PC-9 (cell line): ENCODE measurements at regions not wholly inside any gene's neighbourhood (a gene's known extent, or its start where the extent isn't known, plus 50 kb on each side); places are given as distances from the start of the nearest gene placed in this dataset.

Source experiments
- EZH2 ChIP-seq: fragments of 200-600 bp; sonication (generic); IDR thresholded peaks from 2 replicates; pipeline ENCODE4 v1.8.0; 2017; ENCODE audit warnings: antibody characterized with exemption, low read depth
- TF ChIP-seq, protein P1 (sequence below): fragments of 200-600 bp; sonication (generic); conservative IDR thresholded peaks from 2 replicates; pipeline ENCODE4 v1.6.1; 2017; ENCODE audit warnings: mixed run types, antibody characterized with exemption, mild to moderate bottlenecking, moderate library complexity

DNA sequence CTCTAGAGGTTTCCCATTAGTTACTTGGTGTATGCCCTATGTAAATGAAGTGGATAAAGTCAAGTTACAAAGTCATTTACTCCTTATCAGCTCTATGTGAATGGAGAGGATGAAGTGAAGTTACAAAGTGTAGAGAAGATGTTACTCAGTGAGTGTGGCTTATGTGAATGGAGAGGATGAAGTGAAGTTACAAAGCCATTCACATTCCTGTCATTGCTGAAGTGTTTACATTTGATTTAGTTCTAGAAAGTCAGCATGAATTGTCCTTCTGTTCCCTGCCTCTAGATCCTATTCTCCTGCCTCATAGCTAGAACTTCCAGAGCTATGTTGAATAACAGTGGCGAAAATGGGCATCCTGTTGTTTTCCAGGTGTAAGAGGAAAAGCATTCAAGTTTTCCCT, 880.1 kb downstream of the DNAJB9 start:
- TF ChIP-seq, protein P1, sequence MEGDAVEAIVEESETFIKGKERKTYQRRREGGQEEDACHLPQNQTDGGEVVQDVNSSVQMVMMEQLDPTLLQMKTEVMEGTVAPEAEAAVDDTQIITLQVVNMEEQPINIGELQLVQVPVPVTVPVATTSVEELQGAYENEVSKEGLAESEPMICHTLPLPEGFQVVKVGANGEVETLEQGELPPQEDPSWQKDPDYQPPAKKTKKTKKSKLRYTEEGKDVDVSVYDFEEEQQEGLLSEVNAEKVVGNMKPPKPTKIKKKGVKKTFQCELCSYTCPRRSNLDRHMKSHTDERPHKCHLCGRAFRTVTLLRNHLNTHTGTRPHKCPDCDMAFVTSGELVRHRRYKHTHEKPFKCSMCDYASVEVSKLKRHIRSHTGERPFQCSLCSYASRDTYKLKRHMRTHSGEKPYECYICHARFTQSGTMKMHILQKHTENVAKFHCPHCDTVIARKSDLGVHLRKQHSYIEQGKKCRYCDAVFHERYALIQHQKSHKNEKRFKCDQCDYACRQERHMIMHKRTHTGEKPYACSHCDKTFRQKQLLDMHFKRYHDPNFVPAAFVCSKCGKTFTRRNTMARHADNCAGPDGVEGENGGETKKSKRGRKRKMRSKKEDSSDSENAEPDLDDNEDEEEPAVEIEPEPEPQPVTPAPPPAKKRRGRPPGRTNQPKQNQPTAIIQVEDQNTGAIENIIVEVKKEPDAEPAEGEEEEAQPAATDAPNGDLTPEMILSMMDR: no peak
- no peak for TF ChIP-seq EZH2
